ENCODE measurements at regions not wholly inside any gene's neighbourhood (a gene's known extent, or its start where the extent isn't known, plus 50 kb on each side); places are given as distances from the start of the nearest gene placed in this dataset.

- TF ChIP-seq CTCF (IDR thresholded peaks at IDR 0.05; ENCODE audit: low read depth, low read length) (no peak), EZH2phosphoT487 (IDR thresholded peaks at IDR 0.05; ENCODE audit: low read depth) (no peak)
Measured at GRCh38 chr9:86408121-86408520, 53.9 kb upstream of the TUT7 start.
